Lower leg skin (tissue), 4 donors: ENCODE measurements at regions not wholly inside any gene's neighbourhood (a gene's known extent, or its start where the extent isn't known, plus 50 kb on each side); places are given as distances from the start of the nearest gene placed in this dataset.

ENCODE experiments used
- DNase-seq, 2 donors: peaks; one replicate each; pipeline ENCODE4 v3.0.0-alpha.2; 2019; ENCODE audit warnings: low spot score in 2 of 2
- H3K4me3 ChIP-seq: fragments of 200-600 bp; sonication (generic); 2 replicates; pipeline ENCODE4 v1.5.1; 2017; ENCODE audit warnings: mild to moderate bottlenecking, low read depth; ENCODE audit not compliant: poor library complexity, severe bottlenecking
- POLR2A ChIP-seq, 2 donors: fragments of 450-650 bp; IDR thresholded peaks; one replicate each; pipeline ENCODE4 v1.6.1; 2016 to 2017; ENCODE audit warnings: antibody characterized with exemption in 2 of 2, mild to moderate bottlenecking in 1 of 2, moderate library complexity in 1 of 2
- WGBS, 2 donors: methylation state at CpG; one replicate each; pipeline ENCODE4 v1.1.5; 2018; 5-methylcytosine and 5-hydroxymethylcytosine counted together
- intact Hi-C: fragments of 100-400 bp; cut with DNase I; formaldehyde crosslinking; loops from one replicate; pipeline ENCODE4 v1.15.0; 2023; ENCODE audit warnings: low total_unique reads
- TF ChIP-seq, protein P1 (sequence below), 3 donors: fragments of 450-650 bp; IDR thresholded peaks; one replicate each; pipeline ENCODE4 v1.5.1; 2016; ENCODE audit warnings: antibody characterized with exemption in 3 of 3, mild to moderate bottlenecking in 3 of 3, moderate library complexity in 2 of 3

DNA sequence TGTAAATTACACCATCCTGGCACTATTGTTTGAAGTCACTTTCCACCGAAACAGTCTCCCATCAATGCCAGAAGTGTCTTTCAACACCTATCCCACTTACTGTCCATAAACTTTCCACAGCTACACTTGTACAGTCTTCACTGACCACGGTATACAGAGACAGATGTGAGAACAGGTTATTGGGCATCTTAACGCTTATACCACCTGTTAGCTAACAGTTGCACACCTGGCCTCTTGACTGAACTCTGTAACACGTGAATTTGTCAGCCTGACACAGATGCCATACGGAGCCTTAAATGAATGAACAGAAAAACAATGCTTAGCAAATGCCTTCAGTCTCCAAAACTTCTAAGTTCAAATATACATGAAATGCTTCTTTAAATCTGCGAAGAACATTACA lies 440.5 kb downstream of the SHQ1 start:
- intact Hi-C loops: no loop called here
- no peak for DNase-seq
- TF ChIP-seq POLR2A (IDR thresholded peaks at IDR 0.05): no peak
- TF ChIP-seq, protein P1, sequence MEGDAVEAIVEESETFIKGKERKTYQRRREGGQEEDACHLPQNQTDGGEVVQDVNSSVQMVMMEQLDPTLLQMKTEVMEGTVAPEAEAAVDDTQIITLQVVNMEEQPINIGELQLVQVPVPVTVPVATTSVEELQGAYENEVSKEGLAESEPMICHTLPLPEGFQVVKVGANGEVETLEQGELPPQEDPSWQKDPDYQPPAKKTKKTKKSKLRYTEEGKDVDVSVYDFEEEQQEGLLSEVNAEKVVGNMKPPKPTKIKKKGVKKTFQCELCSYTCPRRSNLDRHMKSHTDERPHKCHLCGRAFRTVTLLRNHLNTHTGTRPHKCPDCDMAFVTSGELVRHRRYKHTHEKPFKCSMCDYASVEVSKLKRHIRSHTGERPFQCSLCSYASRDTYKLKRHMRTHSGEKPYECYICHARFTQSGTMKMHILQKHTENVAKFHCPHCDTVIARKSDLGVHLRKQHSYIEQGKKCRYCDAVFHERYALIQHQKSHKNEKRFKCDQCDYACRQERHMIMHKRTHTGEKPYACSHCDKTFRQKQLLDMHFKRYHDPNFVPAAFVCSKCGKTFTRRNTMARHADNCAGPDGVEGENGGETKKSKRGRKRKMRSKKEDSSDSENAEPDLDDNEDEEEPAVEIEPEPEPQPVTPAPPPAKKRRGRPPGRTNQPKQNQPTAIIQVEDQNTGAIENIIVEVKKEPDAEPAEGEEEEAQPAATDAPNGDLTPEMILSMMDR (IDR thresholded peaks at IDR 0.05): no peak
- WGBS, 2 donors: 70 to 71% methylated on average over 6 of the region's 6 CpGs
- no peak overlapping the region for H3K4me3 ChIP-seq

DNA sequence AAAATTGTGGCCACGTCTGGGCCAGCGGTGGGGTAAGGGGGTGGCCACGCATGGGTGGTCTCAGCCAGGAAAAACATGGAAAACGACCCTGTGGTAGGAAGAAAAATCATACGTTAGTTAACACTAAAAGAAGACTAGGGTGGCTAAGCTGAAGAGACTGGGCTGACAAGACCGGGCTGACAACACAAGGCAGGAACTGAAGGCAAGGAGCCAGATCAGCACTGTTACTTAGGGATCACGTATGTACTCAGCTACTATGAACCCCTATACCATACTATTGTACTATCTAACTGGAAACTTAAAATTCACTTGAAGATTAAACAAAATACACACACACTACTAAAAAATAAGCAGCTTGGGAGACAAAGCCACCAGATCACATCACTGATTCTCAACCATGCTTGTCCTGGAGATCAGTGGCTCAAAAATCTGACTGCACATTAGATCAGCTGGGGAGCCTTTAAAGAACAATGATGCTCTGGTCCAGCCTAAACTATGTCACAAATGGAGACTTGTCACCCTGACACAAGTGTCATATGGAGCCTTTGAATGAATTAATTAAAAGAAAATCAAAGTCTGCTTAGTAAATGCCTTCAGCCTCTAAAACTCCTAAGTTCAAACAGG lies 442.2 kb downstream of the SHQ1 start:
- H3K4me3 ChIP-seq: no peak overlapping the region
- intact Hi-C loops: no loop called here
- 14 to 20% methylated on average over 6 of the region's 7 CpGs for WGBS, 2 donors
- DNase-seq: peak in 1 of 2 donors; percentile 16
- TF ChIP-seq, protein P1 (IDR thresholded peaks at IDR 0.05): no peak
- TF ChIP-seq POLR2A (IDR thresholded peaks at IDR 0.05): no peak

DNA sequence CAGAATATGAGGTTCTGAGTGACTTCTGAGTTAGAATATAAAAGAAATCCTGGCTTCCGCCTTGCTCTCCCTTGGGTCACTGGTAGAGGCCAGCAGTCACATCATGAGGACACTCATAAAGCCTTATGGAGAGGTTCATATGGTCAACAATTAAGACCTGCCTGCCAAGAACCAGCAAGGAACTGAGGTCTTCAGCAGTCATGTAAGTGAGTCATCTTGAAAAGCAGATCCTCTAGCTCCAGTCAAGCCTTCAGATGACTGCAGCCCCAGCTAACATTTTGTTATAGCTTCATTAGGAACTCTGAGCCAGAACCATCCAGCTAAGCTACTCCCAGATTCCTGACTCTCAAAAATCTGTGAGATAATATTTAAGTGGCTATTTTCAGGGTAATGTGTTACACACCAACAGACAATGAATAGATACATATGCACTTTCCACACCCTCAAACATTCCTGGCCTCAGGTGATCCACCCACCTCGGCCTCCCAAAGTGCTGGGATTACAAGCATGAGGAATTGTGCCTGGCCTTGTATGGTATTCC lies 447.2 kb downstream of the SHQ1 start:
- H3K4me3 ChIP-seq: no peak overlapping the region
- intact Hi-C loops: no loop called here
- 85 to 87% methylated on average over 2 of the region's 2 CpGs for WGBS, 2 donors
- no peak for TF ChIP-seq POLR2A (IDR thresholded peaks at IDR 0.05)
- TF ChIP-seq, protein P1 (IDR thresholded peaks at IDR 0.05): no peak
- DNase-seq: no peak

DNA sequence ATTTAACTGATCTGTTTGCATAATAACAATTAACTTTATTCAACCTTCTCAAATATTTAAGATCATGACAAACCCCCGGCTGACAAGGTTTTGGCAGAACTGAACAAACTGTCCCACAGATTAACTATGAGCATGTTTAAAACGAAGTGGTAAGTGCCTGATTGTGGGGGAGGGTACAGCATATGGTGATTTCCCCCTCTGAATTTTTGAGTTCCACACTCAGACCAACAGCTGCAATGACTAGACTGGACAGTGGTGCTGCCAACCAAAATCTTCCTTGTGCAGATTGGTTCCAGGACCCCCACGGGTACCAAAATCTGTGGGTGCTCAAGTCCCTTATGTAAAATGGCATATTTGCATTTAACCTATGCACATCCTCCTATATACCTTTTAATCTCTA lies 449.5 kb downstream of the SHQ1 start:
- intact Hi-C loops: no loop called here
- TF ChIP-seq, protein P1 (IDR thresholded peaks at IDR 0.05): no peak
- TF ChIP-seq POLR2A (IDR thresholded peaks at IDR 0.05): no peak
- H3K4me3 ChIP-seq: no peak overlapping the region
- WGBS, 2 donors: 73 to 79% methylated on average over 3 of the region's 3 CpGs
- no peak for DNase-seq

DNA sequence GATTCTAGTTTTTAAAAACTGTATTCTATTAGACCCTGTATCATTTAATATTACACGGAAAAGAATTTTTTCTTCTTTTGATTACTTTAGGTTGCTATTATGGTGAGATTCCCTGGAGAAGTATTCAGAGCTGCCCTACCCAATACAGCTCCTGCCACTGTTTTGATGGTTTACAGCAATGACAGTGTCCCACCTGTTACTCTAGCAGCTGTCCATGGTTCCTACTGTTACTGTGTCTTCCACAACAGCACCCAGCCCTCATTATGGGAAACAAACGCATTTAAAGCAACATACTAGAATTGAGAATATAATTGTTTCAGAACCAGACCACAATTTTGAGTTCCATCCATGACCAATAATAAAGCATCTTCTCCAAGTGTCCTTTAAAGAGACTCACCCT lies 450.7 kb downstream of the SHQ1 start:
- 74 to 77% methylated on average over 2 of the region's 2 CpGs for WGBS, 2 donors
- no peak for DNase-seq
- intact Hi-C loops: no loop called here
- TF ChIP-seq, protein P1 (IDR thresholded peaks at IDR 0.05): no peak
- no peak for TF ChIP-seq POLR2A (IDR thresholded peaks at IDR 0.05)
- no peak overlapping the region for H3K4me3 ChIP-seq

DNA sequence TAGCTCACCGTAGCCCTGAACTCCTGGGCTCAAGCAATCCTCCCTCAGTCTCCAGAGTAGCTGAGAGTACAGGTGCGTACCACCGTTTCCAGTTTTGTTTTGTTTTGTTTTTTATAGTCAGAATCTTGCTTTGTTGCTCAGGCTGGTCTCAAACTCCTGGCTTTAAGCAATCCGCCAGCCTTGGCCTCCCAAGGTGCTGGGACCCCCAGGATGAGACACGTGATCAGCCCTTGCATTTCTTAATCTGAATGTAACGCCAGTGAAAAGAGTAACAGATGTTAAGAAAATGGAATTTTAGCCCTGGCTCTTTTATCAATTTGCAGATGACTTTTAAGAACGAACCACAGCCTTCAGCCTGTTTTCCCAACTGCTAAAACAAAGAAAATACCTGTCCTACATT lies 451.3 kb downstream of the SHQ1 start:
- intact Hi-C loops: no loop called here

More for the DNA sequence above, 451.3 kb downstream of the SHQ1 start:
- H3K4me3 ChIP-seq: no peak overlapping the region
- no peak for DNase-seq
- 88 to 91% methylated on average over 7 of the region's 7 CpGs for WGBS, 2 donors
- TF ChIP-seq, protein P1 (IDR thresholded peaks at IDR 0.05): no peak
- no peak for TF ChIP-seq POLR2A (IDR thresholded peaks at IDR 0.05)
